HL-60 (cell line): ENCODE measurements at regions not wholly inside any gene's neighbourhood (a gene's known extent, or its start where the extent isn't known, plus 50 kb on each side); places are given as distances from the start of the nearest gene placed in this dataset.

Experiments
- DNase-seq, 2 experiments: peaks; one replicate each; pipeline ENCODE4 v3.0.0-alpha.2; 2010 to 2020; ENCODE audit warnings: low read depth in 1 of 2, low spot score in 1 of 2
- H3K27ac ChIP-seq: fragments of 250-450 bp; sonication (Bioruptor Pico); replicated peaks from 2 replicates; pipeline ENCODE4 v1.5.1; 2020; ENCODE audit warnings: mild to moderate bottlenecking, moderate library complexity
- H3K27me3 ChIP-seq: fragments of 250-450 bp; sonication (Bioruptor Pico); 2 replicates; pipeline ENCODE4 v1.5.1; 2021; ENCODE audit warnings: mild to moderate bottlenecking, moderate library complexity; ENCODE audit not compliant: insufficient read depth, poor library complexity, severe bottlenecking
- H3K4me3 ChIP-seq: replicated peaks from 2 replicates; pipeline ENCODE4 v1.5.1; 2011; ENCODE audit warnings: mild to moderate bottlenecking, control low read depth, low read length; ENCODE audit not compliant: insufficient read depth
- GABPA ChIP-seq: IDR thresholded peaks from 2 replicates; pipeline ENCODE4 v1.6.1; 2012; ENCODE audit warnings: low read depth
- POLR2AphosphoS5 ChIP-seq: IDR thresholded peaks from 2 replicates; pipeline ENCODE4 v1.6.1; 2012; ENCODE audit warnings: low read depth
- SPI1 ChIP-seq: IDR thresholded peaks from 2 replicates; pipeline ENCODE4 v1.6.1; 2012; ENCODE audit warnings: low read depth, mild to moderate bottlenecking, borderline replicate concordance
- TF ChIP-seq, protein P1 (sequence below): IDR thresholded peaks from one replicate; pipeline ENCODE4 v1.5.1; 2011; ENCODE audit warnings: low read length, control low read depth, inconsistent platforms; ENCODE audit not compliant: insufficient read depth
- TF ChIP-seq, protein P2 (sequence below): IDR thresholded peaks from 2 replicates; pipeline ENCODE4 v1.6.1; 2012; ENCODE audit warnings: low read depth; ENCODE audit not compliant: insufficient replicate concordance

DNA sequence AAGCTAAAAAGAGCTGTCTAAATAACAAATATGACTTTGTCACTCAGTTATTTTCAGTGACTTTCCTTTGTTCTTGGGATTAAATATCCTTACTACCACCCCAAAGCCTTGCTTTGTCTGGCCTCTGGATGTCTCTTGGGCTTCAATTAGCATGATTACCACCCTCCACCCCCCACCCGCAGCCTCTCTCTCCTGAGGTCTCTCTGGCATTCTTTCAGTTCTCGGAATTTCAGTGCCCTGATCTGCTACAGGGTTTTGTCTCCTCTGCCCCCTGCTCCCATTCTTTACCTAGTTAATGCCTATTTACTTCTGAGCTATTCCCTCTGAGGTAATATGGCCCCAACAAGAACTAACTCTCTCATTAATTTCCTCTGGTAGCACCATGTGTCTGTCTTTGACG, 376.4 kb downstream of the DEPDC1B start:
- Histone ChIP-seq H3K27me3 (no peaks in the 10 kb centered on the region), H3K27ac (no peak overlapping the region), H3K4me3 (no peak overlapping the region)
- TF ChIP-seq, protein P1, sequence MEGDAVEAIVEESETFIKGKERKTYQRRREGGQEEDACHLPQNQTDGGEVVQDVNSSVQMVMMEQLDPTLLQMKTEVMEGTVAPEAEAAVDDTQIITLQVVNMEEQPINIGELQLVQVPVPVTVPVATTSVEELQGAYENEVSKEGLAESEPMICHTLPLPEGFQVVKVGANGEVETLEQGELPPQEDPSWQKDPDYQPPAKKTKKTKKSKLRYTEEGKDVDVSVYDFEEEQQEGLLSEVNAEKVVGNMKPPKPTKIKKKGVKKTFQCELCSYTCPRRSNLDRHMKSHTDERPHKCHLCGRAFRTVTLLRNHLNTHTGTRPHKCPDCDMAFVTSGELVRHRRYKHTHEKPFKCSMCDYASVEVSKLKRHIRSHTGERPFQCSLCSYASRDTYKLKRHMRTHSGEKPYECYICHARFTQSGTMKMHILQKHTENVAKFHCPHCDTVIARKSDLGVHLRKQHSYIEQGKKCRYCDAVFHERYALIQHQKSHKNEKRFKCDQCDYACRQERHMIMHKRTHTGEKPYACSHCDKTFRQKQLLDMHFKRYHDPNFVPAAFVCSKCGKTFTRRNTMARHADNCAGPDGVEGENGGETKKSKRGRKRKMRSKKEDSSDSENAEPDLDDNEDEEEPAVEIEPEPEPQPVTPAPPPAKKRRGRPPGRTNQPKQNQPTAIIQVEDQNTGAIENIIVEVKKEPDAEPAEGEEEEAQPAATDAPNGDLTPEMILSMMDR: no peak
- TF ChIP-seq POLR2AphosphoS5: no peak
- DNase-seq: no peak

DNA sequence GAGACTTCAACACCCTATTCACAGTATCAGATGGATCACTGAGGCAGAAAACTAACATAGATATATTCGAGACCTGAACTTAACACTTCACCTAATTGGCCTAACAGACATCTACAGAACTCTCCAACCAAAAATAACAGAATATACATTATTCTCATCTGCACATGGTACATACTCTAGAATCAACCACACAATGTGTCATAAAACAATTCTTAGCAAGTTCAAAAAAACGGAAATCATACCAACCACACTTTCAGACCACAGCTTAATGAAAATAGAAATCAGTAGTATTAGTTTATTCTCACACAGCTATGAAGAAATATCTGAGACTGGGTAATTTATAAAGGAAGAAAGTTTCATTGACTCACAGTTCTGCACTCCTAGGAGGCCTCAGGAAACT, 387.9 kb downstream of the DEPDC1B start:
- Histone ChIP-seq H3K27ac (no peak overlapping the region), H3K27me3 (no peaks in the 10 kb centered on the region), H3K4me3 (no peak overlapping the region)
- no peak for DNase-seq
- TF ChIP-seq POLR2AphosphoS5: no peak
- TF ChIP-seq, protein P1: no peak

DNA sequence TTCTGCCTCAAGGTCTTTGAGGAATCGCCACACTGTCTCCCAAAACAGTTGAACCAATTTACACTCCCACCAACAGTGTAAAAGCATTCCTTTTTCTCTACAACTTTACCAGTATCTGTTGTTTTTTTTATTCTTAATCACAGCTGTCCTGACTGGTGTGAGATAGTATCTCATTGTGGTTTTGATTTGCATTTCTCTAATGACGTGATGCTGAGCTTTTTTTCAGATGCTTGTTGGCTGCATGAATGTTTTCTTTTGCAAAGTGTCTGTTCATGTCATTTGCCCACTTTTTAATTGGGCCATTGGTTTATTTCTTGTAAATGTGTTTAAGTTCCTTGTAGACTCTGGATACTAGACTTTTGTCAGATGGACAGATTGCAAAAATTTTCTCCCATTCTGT, 400.0 kb downstream of the DEPDC1B start:
- Histone ChIP-seq H3K27me3 (no peaks in the 10 kb centered on the region), H3K4me3 (no peak overlapping the region), H3K27ac (no peak overlapping the region)
- no peak for DNase-seq
- TF ChIP-seq POLR2AphosphoS5 (no peak), GABPA (no peak), SPI1 (no peak)
- TF ChIP-seq, protein P2, sequence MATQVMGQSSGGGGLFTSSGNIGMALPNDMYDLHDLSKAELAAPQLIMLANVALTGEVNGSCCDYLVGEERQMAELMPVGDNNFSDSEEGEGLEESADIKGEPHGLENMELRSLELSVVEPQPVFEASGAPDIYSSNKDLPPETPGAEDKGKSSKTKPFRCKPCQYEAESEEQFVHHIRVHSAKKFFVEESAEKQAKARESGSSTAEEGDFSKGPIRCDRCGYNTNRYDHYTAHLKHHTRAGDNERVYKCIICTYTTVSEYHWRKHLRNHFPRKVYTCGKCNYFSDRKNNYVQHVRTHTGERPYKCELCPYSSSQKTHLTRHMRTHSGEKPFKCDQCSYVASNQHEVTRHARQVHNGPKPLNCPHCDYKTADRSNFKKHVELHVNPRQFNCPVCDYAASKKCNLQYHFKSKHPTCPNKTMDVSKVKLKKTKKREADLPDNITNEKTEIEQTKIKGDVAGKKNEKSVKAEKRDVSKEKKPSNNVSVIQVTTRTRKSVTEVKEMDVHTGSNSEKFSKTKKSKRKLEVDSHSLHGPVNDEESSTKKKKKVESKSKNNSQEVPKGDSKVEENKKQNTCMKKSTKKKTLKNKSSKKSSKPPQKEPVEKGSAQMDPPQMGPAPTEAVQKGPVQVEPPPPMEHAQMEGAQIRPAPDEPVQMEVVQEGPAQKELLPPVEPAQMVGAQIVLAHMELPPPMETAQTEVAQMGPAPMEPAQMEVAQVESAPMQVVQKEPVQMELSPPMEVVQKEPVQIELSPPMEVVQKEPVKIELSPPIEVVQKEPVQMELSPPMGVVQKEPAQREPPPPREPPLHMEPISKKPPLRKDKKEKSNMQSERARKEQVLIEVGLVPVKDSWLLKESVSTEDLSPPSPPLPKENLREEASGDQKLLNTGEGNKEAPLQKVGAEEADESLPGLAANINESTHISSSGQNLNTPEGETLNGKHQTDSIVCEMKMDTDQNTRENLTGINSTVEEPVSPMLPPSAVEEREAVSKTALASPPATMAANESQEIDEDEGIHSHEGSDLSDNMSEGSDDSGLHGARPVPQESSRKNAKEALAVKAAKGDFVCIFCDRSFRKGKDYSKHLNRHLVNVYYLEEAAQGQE: no peak
- TF ChIP-seq, protein P1: no peak

DNA sequence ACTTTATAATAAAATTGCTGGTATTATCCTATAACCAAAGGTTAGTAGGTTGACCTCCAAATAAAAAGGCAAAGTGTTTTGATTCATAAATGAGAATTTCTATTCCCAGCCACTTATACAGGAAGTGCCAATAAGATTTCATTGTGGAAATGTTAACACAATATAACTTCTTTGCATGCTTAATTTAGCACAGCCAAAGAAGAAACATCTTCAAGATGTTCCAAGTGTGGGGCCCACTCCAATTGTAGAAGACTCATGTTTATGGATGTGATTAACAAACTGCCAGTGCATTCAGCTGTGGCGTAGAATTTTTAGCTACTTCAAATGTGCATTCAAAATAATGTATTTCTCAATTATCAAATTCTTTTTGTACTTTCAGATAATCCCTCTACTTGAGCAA, 402.3 kb downstream of the DEPDC1B start:
- H3K27me3 ChIP-seq: no peaks in the 10 kb centered on the region
- DNase-seq: no peak
- TF ChIP-seq GABPA (no peak), POLR2AphosphoS5 (no peak), SPI1 (no peak)
- TF ChIP-seq, protein P1: no peak
- TF ChIP-seq, protein P2: no peak

More for the DNA sequence above, 402.3 kb downstream of the DEPDC1B start:
- H3K27ac ChIP-seq: no peak overlapping the region
- no peak overlapping the region for H3K4me3 ChIP-seq
